ENCODE measurements at regions not wholly inside any gene's neighbourhood (a gene's known extent, or its start where the extent isn't known, plus 50 kb on each side); places are given as distances from the start of the nearest gene placed in this dataset.

GRCh38 chr2:59774821-59775433 lies 778.5 kb downstream of the BCL11A start:
- Histone ChIP-seq H3K79me2 (ENCODE audit: low read depth) (no peaks in the 10 kb centered on the region), H3K9me2 (ENCODE audit: insufficient read depth) (no peaks in the 10 kb centered on the region), H3K27ac (no peak overlapping the region), H3K27me3 (ENCODE audit: insufficient read depth, low read depth) (no peaks in the 10 kb centered on the region), H3K36me3 (ENCODE audit: low read depth) (no peaks in the 10 kb centered on the region), H3F3A (ENCODE audit: insufficient read depth, low read depth) (no peaks in the 10 kb centered on the region), H4K20me1 (ENCODE audit: insufficient read depth) (no peaks in the 10 kb centered on the region), H3K9me3 (ENCODE audit: insufficient read depth, low read depth) (no peaks in the 10 kb centered on the region), H2AFZ (no peak overlapping the region), H3K4me2 (no peak overlapping the region), H3K4me1 (replicated peaks; ENCODE audit: insufficient read depth) (no peaks in the 10 kb centered on the region), H3K4me3 (no peak overlapping the region)
- no TSS peak for BruUV-seq (replicated peaks)
- no peak for TF ChIP-seq EZH2 (IDR thresholded peaks at IDR 0.05; ENCODE audit: low read depth)
- TF ChIP-seq CTCF (conservative IDR thresholded peaks at IDR 0.05), result no peak
- intact Hi-C loops (cut with micrococcal nuclease; ENCODE audit: unreplicated experiment), result no loop called here
- no peak for DNase-seq
- ChIA-PET POLR2A (ENCODE audit: unreplicated experiment) (no interaction called here), CTCF (no interaction called here)

- no peak for TF ChIP-seq CTCF (conservative IDR thresholded peaks at IDR 0.05)
- no peak for TF ChIP-seq EZH2 (IDR thresholded peaks at IDR 0.05; ENCODE audit: low read depth)
- Histone ChIP-seq H3K9me2 (ENCODE audit: insufficient read depth) (no peaks in the 10 kb centered on the region), H3K36me3 (ENCODE audit: low read depth) (no peaks in the 10 kb centered on the region), H3K27me3 (ENCODE audit: insufficient read depth, low read depth) (no peaks in the 10 kb centered on the region), H4K20me1 (ENCODE audit: insufficient read depth) (no peaks in the 10 kb centered on the region), H3K4me2 (no peak overlapping the region), H3K4me3 (no peak overlapping the region), H3K4me1 (replicated peaks; ENCODE audit: insufficient read depth) (no peaks in the 10 kb centered on the region), H3K79me2 (ENCODE audit: low read depth) (no peaks in the 10 kb centered on the region), H2AFZ (no peak overlapping the region), H3K27ac (no peak overlapping the region), H3K9me3 (ENCODE audit: insufficient read depth, low read depth) (no peaks in the 10 kb centered on the region), H3F3A (ENCODE audit: insufficient read depth, low read depth) (no peaks in the 10 kb centered on the region)
- ChIA-PET POLR2A (ENCODE audit: unreplicated experiment) (no interaction called here), CTCF (no interaction called here)
- BruUV-seq (replicated peaks), result no TSS peak
- no peak for DNase-seq
- intact Hi-C loops (cut with micrococcal nuclease; ENCODE audit: unreplicated experiment), result no loop called here
Observed at GRCh38 chr2:59770651-59771050, 782.8 kb downstream of the BCL11A start.

GRCh38 chr2:59761966-59762365 lies 791.5 kb downstream of the BCL11A start:
- CTCF ChIA-PET, result no interaction called here
- intact Hi-C loops (cut with micrococcal nuclease; ENCODE audit: unreplicated experiment), result no loop called here
- no peak for DNase-seq
- no peaks in the 10 kb centered on the region for H3K79me2 ChIP-seq (ENCODE audit: low read depth)
- H2AFZ ChIP-seq, result no peak overlapping the region
- H3F3A ChIP-seq (ENCODE audit: insufficient read depth, low read depth), result no peaks in the 10 kb centered on the region
- H3K4me2 ChIP-seq, result no peak overlapping the region
- no peak overlapping the region for H3K27ac ChIP-seq
- POLR2A ChIA-PET (ENCODE audit: unreplicated experiment), result no interaction called here
- H3K36me3 ChIP-seq (ENCODE audit: low read depth), result no peaks in the 10 kb centered on the region
- no peaks in the 10 kb centered on the region for H3K4me1 ChIP-seq (replicated peaks; ENCODE audit: insufficient read depth)
- no TSS peak for BruUV-seq (replicated peaks)
- no peaks in the 10 kb centered on the region; the same call in 1 of the 2 replicates for H4K20me1 ChIP-seq (ENCODE audit: insufficient read depth)
- no peak for TF ChIP-seq CTCF (conservative IDR thresholded peaks at IDR 0.05)
- no peak for TF ChIP-seq EZH2 (IDR thresholded peaks at IDR 0.05; ENCODE audit: low read depth)
- H3K9me3 ChIP-seq (ENCODE audit: insufficient read depth, low read depth), result no peaks in the 10 kb centered on the region
- no peaks in the 10 kb centered on the region for H3K9me2 ChIP-seq (ENCODE audit: insufficient read depth)
- H3K4me3 ChIP-seq, result no peak overlapping the region
- H3K27me3 ChIP-seq (ENCODE audit: insufficient read depth, low read depth), result no peaks in the 10 kb centered on the region

All from PC-9 (cell line).